Gastrocnemius medialis (tissue), 4 donors: ENCODE measurements at regions not wholly inside any gene's neighbourhood (a gene's known extent, or its start where the extent isn't known, plus 50 kb on each side); places are given as distances from the start of the nearest gene placed in this dataset.

Experiments
- POLR2A ChIP-seq, 2 donors: fragments of 450-650 bp; IDR thresholded peaks; one replicate each; pipeline ENCODE4 v1.6.1; 2017; ENCODE audit warnings: antibody characterized with exemption in 2 of 2, mild to moderate bottlenecking in 2 of 2, moderate library complexity in 2 of 2
- TF ChIP-seq, protein P1 (sequence below), 5 experiments: fragments of 450-650 bp in 3 of 5; fragments of 200-600 bp in 2 of 5; sonication (generic) in 2 of 5; IDR thresholded peaks in 4 of 5; conservative IDR thresholded peaks in 1 of 5; 1 replicate in 4 of 5; 2 replicates in 1 of 5; pipeline ENCODE4 v1.5.1; 2016 to 2019; ENCODE audit warnings: antibody characterized with exemption in 5 of 5, mild to moderate bottlenecking in 3 of 5, moderate library complexity in 3 of 5

DNA sequence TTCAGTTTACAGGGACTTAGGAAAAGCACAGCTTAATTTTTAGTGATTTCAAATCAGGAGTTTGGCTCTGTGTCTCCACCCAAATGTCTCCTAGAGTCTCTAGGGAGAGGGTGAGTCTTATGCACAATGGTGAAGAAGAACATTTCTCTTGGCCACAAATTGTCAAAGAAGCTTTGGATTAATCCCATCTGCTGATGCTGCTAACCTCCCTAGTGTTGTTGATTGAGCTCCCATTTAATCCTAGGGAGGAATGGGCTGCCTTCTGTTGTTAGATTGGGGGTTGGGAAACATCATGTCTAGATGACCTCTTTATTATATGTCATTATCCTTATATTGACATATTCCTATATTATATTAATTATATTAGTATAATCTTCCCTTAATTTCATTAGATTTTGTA, 50.0 kb upstream of the PASD1 start:
- TF ChIP-seq, protein P1, sequence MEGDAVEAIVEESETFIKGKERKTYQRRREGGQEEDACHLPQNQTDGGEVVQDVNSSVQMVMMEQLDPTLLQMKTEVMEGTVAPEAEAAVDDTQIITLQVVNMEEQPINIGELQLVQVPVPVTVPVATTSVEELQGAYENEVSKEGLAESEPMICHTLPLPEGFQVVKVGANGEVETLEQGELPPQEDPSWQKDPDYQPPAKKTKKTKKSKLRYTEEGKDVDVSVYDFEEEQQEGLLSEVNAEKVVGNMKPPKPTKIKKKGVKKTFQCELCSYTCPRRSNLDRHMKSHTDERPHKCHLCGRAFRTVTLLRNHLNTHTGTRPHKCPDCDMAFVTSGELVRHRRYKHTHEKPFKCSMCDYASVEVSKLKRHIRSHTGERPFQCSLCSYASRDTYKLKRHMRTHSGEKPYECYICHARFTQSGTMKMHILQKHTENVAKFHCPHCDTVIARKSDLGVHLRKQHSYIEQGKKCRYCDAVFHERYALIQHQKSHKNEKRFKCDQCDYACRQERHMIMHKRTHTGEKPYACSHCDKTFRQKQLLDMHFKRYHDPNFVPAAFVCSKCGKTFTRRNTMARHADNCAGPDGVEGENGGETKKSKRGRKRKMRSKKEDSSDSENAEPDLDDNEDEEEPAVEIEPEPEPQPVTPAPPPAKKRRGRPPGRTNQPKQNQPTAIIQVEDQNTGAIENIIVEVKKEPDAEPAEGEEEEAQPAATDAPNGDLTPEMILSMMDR (IDR thresholded peaks at IDR 0.05 in 4 of 5, conservative IDR thresholded peaks at IDR 0.05 in 1 of 5), result no peak
- no peak for TF ChIP-seq POLR2A (IDR thresholded peaks at IDR 0.05)
